ENCODE measurements at regions not wholly inside any gene's neighbourhood (a gene's known extent, or its start where the extent isn't known, plus 50 kb on each side); places are given as distances from the start of the nearest gene placed in this dataset.
"Not testable (repeated sequence)": the region's sequence is repeated elsewhere in the genome, so short reads cannot be mapped to it uniquely, and the experiment has no call there.

GRCh38 chr18:73365018-73365417 is 497.2 kb upstream of the NETO1 start:
- intact Hi-C loops (cut with DNase I) = no loop called here
- no peaks in the 10 kb centered on the region for H3K27me3 ChIP-seq
- no peak overlapping the region for H3K27ac ChIP-seq
- TF ChIP-seq CTCF (IDR thresholded peaks at IDR 0.05) (no peak), POLR2A (IDR thresholded peaks at IDR 0.05) (no peak)
- 77 to 80% methylated on average over 4 of the region's 4 CpGs for WGBS, 2 donors
- no peaks in the 10 kb centered on the region for H3K4me1 ChIP-seq
- no peaks in the 10 kb centered on the region for H3K9me3 ChIP-seq
- H3K36me3 ChIP-seq = no peaks in the 10 kb centered on the region
- H3K4me3 ChIP-seq (replicated peaks in 1 of 3) = no peak overlapping the region
- no peak for DNase-seq

GRCh38 chr18:73355121-73355520 is 487.3 kb upstream of the NETO1 start:
- intact Hi-C loops (cut with DNase I) = no loop called here
- no peaks in the 10 kb centered on the region for H3K4me1 ChIP-seq

GRCh38 chr18:73352546-73352945 is 484.8 kb upstream of the NETO1 start:
- intact Hi-C loops (cut with DNase I) = no loop called here
- no peaks in the 10 kb centered on the region for H3K9me3 ChIP-seq
- no peak for DNase-seq
- H3K4me1 ChIP-seq = no peaks in the 10 kb centered on the region
- no peaks in the 10 kb centered on the region for H3K27me3 ChIP-seq
- H3K27ac ChIP-seq = no peak overlapping the region
- WGBS, 2 donors = 21 to 54% methylated on average over 1 of the region's 1 CpG
- H3K4me3 ChIP-seq (replicated peaks in 1 of 3) = no peak overlapping the region
- H3K36me3 ChIP-seq = no peaks in the 10 kb centered on the region
- no peak for TF ChIP-seq CTCF (IDR thresholded peaks at IDR 0.05)
- no peak for TF ChIP-seq POLR2A (IDR thresholded peaks at IDR 0.05)

More at GRCh38 chr18:73355121-73355520, 487.3 kb upstream of the NETO1 start:
- Histone ChIP-seq H3K4me3 (replicated peaks in 1 of 3) (no peak overlapping the region), H3K36me3 (no peaks in the 10 kb centered on the region), H3K27ac (no peak overlapping the region), H3K9me3 (no peaks in the 10 kb centered on the region), H3K27me3 (no peaks in the 10 kb centered on the region)
- TF ChIP-seq CTCF (IDR thresholded peaks at IDR 0.05) (no peak), POLR2A (IDR thresholded peaks at IDR 0.05) (no peak)
- no peak for DNase-seq
- WGBS, 2 donors = 83 to 90% methylated on average over 1 of the region's 1 CpG

- H3K27ac ChIP-seq = peak overlapping the region; percentile 24 to 60 (median 46)
- H3K36me3 ChIP-seq = no peaks in the 10 kb centered on the region
- no peaks in the 10 kb centered on the region for H3K9me3 ChIP-seq
- peak; percentile 33 to 49 for DNase-seq
- intact Hi-C loops (cut with DNase I) = no loop called here
- TF ChIP-seq POLR2A (IDR thresholded peaks at IDR 0.05) (no peak), CTCF (IDR thresholded peaks at IDR 0.05) (no peak)
- H3K4me1 ChIP-seq = no peaks in the 10 kb centered on the region
- WGBS, 2 donors = 35% methylated on average over 8 of the region's 8 CpGs
- H3K27me3 ChIP-seq = no peaks in the 10 kb centered on the region
- H3K4me3 ChIP-seq (replicated peaks in 1 of 3) = no peak overlapping the region
Observed at GRCh38 chr18:73340135-73340977, 472.6 kb upstream of the NETO1 start.

GRCh38 chr18:73331212-73331772 is 463.5 kb upstream of the NETO1 start:
- TF ChIP-seq CTCF (IDR thresholded peaks at IDR 0.05) (no peak), POLR2A (IDR thresholded peaks at IDR 0.05) (no peak)
- H3K4me1 ChIP-seq = no peaks in the 10 kb centered on the region
- H3K36me3 ChIP-seq = no peaks in the 10 kb centered on the region
- no peaks in the 10 kb centered on the region for H3K9me3 ChIP-seq
- no peak overlapping the region for H3K4me3 ChIP-seq (replicated peaks in 1 of 3)
- H3K27ac ChIP-seq = no peak overlapping the region
- H3K27me3 ChIP-seq = no peaks in the 10 kb centered on the region
- intact Hi-C loops (cut with DNase I) = no loop called here
- 92 to 95% methylated on average over 4 of the region's 4 CpGs for WGBS, 2 donors
- DNase-seq = no peak

- intact Hi-C loops (cut with DNase I); H3K27ac ChIP-seq; DNase-seq; H3K9me3 ChIP-seq; H3K36me3 ChIP-seq; H3K4me1 ChIP-seq; H3K4me3 ChIP-seq (replicated peaks in 1 of 3); H3K27me3 ChIP-seq: not testable (repeated sequence)
- WGBS, 2 donors = 78 to 84% methylated on average over 6 of the region's 6 CpGs
Observed at GRCh38 chr18:73330106-73330505, 462.3 kb upstream of the NETO1 start.

- H3K27ac ChIP-seq; H3K4me3 ChIP-seq (replicated peaks in 1 of 3); DNase-seq; H3K27me3 ChIP-seq; H3K36me3 ChIP-seq; H3K9me3 ChIP-seq; intact Hi-C loops (cut with DNase I); H3K4me1 ChIP-seq: not testable (repeated sequence)
- WGBS, 2 donors = 84 to 90% methylated on average over 5 of the region's 5 CpGs
Observed at GRCh38 chr18:73324187-73324831, 456.5 kb upstream of the NETO1 start.

Data from thyroid gland (tissue), 4 donors.